C4-2B (cell line): ENCODE measurements at regions not wholly inside any gene's neighbourhood (a gene's known extent, or its start where the extent isn't known, plus 50 kb on each side); places are given as distances from the start of the nearest gene placed in this dataset.

Source experiments
- H3K27ac ChIP-seq: fragments of 450-650 bp; 2 replicates; pipeline ENCODE4 v1.5.1; 2017
- CTCF ChIP-seq: fragments of 450-650 bp; conservative IDR thresholded peaks from 2 replicates; pipeline ENCODE4 v1.5.1; 2017; ENCODE audit warnings: mild to moderate bottlenecking
- ZFX ChIP-seq: fragments of 450-650 bp; IDR thresholded peaks from 2 replicates; pipeline ENCODE4 v1.6.1; 2017

DNA sequence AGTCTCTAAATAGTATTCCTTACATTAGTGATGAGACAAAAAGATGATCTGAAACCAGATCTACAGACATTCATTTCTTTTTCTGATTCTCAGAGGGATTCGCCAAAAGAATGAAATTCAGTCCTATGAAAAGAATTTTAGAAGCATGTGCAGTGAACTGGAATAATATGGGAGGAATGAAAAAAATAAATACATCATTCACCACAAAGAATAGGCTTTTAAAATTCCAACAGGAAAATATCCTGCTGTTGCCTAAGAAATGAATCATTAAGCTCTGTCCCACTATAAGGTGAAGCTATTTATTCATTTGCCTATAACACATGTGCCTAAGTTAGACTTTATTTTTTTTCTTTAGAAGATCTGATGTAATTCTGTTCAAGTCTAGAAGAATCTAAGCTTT lies 165.9 kb downstream of the IL15 start:
- TF ChIP-seq CTCF (no peak), ZFX (no peak)
- H3K27ac ChIP-seq = no peak overlapping the region

GRCh38 chr4:141804836-141805235 lies 168.5 kb downstream of the IL15 start:
- no peak overlapping the region for H3K27ac ChIP-seq
- no peak for TF ChIP-seq CTCF
- TF ChIP-seq ZFX = no peak

- H3K27ac ChIP-seq = no peak overlapping the region
- no peak for TF ChIP-seq CTCF
- TF ChIP-seq ZFX = no peak
These were observed 170.9 kb downstream of the IL15 start for GRCh38 chr4:141807103-141807891.

DNA sequence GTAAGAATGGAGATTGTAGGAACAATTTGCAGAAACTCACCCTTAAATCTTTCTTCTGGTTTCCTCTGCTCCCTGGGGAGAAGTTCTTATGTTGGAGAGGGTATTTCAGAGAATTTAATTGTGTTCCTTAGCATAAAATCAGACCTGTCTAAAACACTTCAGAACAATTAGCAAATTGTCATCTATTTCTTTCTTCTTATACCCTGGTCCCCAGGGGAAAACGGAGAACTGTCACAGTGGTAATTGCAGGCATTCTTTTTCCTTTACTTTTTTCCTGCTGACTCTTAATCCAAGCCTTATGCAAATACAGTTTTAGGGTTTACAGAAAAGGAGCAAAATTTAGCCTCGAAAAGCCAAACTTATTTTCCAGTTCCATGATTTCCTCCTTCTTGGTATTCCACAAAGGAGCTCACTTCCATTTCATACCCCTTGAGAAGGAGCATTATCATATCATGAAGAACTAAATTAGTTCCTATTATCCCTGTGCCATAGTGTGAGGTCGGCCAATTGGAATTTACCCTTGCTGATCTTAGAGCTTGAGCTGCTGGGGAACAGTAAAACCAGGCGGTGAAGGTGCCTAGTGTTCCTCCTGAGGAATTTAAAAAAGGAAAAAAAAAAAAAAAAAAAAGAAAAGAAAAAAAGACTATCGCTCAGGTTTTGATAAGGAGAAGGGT lies 173.8 kb downstream of the IL15 start:
- TF ChIP-seq ZFX = no peak
- no peak for TF ChIP-seq CTCF
- no peak overlapping the region for H3K27ac ChIP-seq

DNA sequence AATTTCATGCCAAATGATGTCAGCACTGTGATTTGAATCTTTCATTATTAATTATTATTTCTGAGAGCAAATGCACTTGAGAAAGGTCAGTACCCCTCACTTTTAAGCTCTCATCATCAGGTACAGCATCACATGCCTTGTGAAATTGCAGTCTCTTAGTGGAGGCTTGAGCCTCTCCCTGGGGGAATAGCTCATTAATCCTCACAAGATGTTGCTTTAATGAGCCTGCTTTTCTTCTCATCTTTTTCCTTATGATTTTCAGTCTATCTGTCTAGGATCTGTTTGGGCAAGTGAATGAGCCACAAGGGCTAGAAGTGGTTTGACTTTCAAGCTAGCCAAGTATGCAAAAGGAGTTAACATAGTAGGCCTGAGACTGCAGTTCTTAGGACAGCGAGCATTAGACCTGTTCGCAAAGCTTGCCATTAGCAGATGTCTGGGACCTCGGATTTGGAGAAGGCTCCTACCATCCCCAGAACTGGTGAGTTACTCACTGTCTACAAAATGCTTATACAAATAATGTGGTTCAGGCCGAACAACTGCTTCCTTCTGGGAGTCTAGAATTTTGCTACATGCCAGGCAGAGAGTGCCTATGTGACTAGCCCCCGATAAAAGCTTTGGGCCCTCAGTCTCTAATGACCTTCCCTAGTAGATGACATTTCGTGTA lies 174.5 kb downstream of the IL15 start:
- no peak overlapping the region for H3K27ac ChIP-seq
- TF ChIP-seq ZFX (no peak), CTCF (no peak)

- TF ChIP-seq CTCF (no peak), ZFX (no peak)
- no peak overlapping the region for H3K27ac ChIP-seq
These were observed 175.8 kb downstream of the IL15 start for GRCh38 chr4:141812158-141812557.

- no peak overlapping the region for H3K27ac ChIP-seq
- TF ChIP-seq CTCF = no peak
- TF ChIP-seq ZFX = no peak
These were observed 178.1 kb downstream of the IL15 start for GRCh38 chr4:141814499-141814898.
